OCI-LY3 (cell line): ENCODE measurements at regions not wholly inside any gene's neighbourhood (a gene's known extent, or its start where the extent isn't known, plus 50 kb on each side); places are given as distances from the start of the nearest gene placed in this dataset.

Experiments
- EZH2phosphoT487 ChIP-seq: fragments of 200-600 bp; shearing (Covaris generic); IDR thresholded peaks from 2 replicates; pipeline ENCODE4 v1.6.1; 2018; ENCODE audit warnings: antibody characterized with exemption, mixed run types, low read depth
- TF ChIP-seq, protein P1 (sequence below): fragments of 200-600, 300-600 bp; sonication (generic); IDR thresholded peaks from 2 replicates; pipeline ENCODE4 v1.5.1; 2014; ENCODE audit warnings: antibody characterized with exemption, low read length, low read depth

DNA sequence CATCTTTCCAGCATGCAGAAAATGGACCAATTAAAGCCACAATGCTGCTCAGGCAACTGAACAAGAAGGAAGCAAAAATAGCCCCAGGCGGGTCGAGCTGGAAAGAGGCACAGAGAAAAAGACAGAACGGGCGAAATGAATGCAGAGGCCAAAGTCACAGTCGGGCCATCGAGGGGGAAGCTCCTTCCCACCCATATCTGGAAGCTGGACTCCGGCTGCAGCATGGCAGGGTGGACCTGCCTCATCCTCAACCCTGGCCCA is 58.6 kb upstream of the PRDM11 start:
- TF ChIP-seq, protein P1, sequence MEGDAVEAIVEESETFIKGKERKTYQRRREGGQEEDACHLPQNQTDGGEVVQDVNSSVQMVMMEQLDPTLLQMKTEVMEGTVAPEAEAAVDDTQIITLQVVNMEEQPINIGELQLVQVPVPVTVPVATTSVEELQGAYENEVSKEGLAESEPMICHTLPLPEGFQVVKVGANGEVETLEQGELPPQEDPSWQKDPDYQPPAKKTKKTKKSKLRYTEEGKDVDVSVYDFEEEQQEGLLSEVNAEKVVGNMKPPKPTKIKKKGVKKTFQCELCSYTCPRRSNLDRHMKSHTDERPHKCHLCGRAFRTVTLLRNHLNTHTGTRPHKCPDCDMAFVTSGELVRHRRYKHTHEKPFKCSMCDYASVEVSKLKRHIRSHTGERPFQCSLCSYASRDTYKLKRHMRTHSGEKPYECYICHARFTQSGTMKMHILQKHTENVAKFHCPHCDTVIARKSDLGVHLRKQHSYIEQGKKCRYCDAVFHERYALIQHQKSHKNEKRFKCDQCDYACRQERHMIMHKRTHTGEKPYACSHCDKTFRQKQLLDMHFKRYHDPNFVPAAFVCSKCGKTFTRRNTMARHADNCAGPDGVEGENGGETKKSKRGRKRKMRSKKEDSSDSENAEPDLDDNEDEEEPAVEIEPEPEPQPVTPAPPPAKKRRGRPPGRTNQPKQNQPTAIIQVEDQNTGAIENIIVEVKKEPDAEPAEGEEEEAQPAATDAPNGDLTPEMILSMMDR = no peak
- TF ChIP-seq EZH2phosphoT487 = no peak
